DMS79 treated with DMSO at 0.1 percent for 48 hours (cell line): ENCODE measurements at regions not wholly inside any gene's neighbourhood (a gene's known extent, or its start where the extent isn't known, plus 50 kb on each side); places are given as distances from the start of the nearest gene placed in this dataset.

Source experiments
- DNase-seq: peaks from one replicate; lab custom pipeline; 2025; lab: John Stamatoyannopoulos, UW

- no peak for DNase-seq
Observed at GRCh38 chr2:175463589-175464310, 282.2 kb upstream of the ATP5MC3 start.

GRCh38 chr2:175463169-175463568 is 281.7 kb upstream of the ATP5MC3 start:
- DNase-seq, result no peak

- DNase-seq, result no peak
Observed at GRCh38 chr2:175462246-175462645, 280.7 kb upstream of the ATP5MC3 start.

DNA sequence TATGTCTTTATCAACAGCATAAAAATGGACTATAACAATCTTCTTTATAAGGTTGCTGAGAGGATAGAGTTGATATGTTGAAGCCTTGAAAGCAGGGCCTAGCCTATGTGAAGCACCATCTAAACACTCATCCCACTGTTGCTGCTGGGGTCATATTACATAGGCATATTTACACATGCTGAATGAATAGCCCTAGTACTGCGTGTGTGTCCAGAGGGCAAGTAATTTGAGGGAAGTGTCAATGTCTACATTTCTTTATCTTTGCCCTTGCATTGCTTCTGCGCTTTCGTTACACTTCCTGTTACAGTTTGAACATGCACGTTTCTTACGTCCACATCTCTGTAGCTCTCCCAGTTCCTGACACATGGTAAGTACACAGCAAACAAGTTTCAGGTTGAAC is 280.3 kb upstream of the ATP5MC3 start:
- no peak for DNase-seq

DNA sequence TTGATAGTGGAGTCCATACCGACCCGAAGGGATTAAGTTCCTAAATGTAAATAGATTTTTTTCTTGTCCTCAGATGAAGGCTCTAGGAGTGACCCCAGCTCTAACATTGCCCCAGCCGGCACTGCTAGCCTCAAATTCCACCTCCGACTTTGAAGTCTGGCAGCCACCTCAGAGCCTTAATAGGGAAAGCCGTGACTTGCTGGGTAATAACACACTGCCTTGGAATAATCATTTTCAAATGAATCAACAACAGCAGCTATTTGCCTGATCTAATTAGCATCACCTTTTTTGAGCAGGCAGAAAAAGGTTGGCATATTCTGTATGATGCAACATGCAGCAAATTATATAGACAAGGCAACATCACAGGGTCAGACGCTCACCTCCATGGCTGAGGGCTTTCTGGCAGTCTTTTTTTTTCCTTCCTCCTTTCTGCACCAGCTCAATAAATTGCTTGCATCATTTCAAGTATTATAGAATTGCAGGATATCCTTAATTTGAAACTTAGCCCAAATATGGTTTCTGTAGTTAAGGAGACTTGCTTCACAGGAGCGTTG is 276.5 kb upstream of the ATP5MC3 start:
- no peak for DNase-seq

GRCh38 chr2:175454953-175455389 is 273.5 kb upstream of the ATP5MC3 start:
- no peak for DNase-seq

DNA sequence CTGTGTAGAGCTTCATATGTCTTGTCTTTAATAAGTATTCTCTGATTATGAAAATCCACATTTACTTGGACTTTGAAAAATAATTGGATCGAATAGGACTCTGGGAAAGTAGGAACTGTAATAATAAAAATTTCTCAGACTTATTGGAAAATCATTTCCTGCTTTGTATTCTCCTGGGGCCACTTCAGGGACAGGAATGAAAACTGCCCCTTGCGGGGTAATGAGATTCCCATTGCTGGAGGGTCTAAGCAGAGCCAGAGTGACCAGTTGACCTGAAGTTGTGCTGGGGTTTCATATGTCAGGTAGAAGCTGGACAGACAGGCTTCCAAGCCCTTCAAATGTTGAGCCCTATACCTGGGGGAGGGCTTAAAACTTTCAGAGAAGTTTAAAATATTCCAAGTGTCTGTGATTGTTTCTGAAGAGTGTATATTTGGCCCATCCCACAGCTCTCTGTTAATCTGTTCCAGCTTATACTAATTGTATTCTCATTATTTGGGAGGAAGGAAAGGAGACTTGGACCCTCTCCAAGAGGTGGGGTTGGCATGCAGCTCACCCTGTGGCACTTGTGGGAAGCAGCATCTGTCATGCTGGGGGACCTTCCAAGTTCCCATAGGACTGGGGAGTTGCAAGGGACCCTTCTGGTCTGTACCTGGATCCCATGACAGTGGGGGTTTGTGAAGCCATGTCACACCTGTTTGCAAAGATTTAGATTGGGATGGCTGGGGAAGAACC is 268.7 kb upstream of the ATP5MC3 start:
- no peak for DNase-seq

DNA sequence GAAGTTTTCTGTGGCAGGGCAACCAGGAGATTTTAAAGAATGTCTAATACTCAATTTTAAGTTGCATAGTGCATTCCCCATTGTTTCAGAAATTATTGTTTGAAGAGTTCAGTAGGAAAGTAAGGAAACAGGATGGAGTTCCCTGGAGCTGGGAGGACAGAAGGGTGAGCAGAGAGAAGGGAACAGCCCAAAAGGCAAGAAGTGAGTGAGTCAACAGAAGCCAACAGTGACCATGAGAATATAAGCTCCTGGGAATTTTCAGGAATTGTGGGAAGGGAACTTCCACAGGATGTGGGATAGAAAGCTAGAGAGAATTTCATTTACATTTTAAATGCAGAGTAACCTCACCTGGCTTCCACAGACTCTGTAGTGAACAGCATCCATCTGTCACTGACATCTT is 268.1 kb upstream of the ATP5MC3 start:
- no peak for DNase-seq

DNA sequence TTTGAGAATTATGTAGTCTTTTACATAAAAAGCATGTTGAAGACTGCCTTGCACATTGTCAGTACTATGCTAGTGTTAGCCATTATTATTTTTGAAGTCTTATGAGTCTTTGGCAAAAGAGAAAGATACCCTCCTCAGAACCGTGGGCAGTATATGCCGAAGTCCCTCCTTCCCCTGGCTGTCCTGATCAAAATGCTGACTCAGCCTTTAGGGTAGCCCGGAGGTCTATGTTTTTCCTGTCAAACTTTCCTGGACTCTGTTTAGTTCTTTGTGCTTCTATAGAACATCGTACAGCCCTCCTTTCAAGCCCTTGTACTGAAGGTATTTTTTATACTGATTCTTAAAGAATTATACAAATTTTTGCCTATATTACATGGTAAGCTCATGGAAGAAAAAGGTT is 264.7 kb upstream of the ATP5MC3 start:
- DNase-seq, result no peak

DNA sequence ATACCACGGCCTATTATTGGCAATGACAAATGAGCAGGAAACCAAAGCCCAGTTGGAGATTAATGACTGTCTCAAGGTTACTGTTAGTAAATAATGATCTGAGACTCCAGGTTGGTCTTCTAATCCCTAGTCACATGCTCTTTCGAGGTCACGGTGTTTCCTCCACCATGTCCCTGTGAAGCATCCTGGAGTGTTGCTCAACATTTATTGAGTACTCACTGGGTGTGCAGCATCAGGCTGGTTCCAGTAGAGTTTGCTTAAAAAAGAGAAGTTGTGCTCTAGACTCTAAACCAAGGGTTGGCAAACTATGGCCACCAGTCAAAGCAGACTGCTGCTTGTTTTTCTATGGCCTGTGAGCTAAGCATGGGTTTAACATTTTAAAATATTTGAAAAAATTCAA is 263.8 kb upstream of the ATP5MC3 start:
- no peak for DNase-seq

DNA sequence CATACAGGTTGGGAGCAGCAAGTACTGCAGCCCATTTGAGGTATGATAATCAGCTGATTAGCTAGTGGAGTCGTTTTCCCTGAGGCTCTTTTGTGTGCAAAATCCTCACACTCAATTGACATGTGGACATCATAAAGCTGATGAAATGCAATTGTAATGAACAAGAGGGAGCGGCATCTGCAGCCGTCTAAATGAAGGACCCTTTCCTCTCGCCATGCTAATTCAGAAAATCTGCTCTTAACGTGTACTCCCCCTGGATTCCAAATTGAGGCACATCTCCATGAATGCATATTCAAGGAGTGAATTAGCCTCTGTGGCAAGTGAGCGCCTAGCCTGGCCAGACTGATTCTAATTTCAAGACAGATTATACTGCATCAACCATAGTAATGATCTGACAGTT is 260.9 kb upstream of the ATP5MC3 start:
- DNase-seq, result no peak

- DNase-seq, result no peak
Observed at GRCh38 chr2:175441181-175441761, 259.8 kb upstream of the ATP5MC3 start.

GRCh38 chr2:175439416-175439815 is 257.9 kb upstream of the ATP5MC3 start:
- no peak for DNase-seq

GRCh38 chr2:175437167-175437566 is 255.7 kb upstream of the ATP5MC3 start:
- no peak for DNase-seq

DNA sequence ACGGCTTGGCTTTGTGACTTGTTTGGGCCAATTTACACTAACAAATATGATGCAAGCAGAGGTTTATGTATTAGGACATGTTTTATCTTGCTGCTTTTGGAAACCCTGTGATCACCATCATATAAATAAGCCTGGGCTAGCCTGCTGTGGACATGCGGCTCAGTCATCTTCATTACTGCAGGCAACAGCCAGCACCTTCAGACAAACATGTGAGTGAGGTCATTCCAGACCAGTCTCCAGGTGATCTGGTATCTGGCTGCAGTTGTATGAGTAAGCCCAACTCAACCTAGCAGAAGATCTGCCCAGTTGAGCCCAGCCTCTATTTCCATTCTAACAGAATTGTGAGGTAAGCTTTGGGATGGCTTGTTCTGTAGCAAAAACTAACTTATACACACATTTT is 254.6 kb upstream of the ATP5MC3 start:
- DNase-seq, result no peak

GRCh38 chr2:175435012-175435411 is 253.5 kb upstream of the ATP5MC3 start:
- DNase-seq, result no peak

DNA sequence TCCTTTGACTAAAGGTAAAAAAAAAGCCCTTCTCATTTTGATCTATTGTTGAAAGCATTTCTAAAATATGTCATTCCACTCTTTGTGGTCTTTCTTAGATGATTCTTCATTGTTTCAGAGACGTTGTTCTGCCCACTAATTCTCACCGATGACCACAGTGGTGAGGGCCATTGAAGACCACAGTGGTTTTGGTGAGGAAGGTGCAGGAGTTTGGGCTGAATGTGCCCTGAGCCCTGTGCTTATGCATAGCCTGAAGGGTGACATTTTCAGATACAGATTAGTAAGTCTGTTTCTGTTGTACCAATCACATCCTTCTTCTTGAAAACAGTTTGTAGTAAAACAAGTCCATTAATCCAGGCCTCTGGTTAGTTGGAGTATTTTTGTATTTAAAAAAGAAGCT is 251.3 kb upstream of the ATP5MC3 start:
- DNase-seq, result no peak

GRCh38 chr2:175432021-175432420 is 250.5 kb upstream of the ATP5MC3 start:
- peak; percentile 90 for DNase-seq

DNA sequence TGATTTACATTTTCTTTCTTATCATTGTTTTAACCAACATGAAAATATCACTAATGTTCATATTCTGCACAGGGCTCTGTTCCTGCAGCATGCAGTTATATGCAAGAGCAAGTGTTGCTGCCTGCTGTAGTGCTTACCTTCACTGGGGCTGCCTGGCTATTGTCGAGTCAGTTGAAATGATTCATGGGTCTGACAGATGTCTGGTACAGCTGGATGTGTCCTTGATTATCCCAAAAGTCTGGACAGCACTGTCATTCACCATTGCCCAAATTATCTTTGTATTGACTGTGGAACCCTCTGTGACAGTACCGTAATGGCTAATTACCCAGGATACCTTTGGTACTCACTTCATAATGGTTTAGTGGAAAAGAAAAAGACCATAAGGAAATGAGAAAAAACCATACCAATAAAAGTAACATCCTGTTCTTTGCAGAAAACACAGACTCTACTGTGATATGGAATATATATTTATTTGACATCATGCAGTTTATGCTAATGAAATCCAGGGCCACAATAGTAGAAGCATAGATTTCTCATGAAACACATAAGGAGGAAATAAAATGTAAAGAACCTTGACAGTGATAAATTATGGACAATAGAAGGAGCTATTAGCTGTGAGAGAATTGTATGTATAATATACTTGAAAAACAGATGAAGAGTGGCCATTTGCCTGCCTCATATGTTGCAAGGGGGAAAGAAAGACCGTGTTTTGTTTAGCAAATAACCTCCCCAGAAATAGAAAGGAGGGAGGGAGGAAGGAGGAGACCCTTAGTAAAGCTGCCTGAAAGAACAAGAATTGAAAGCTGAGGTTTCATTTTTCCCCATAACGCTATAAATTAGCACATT is 249.8 kb upstream of the ATP5MC3 start:
- peak; percentile 72 for DNase-seq

GRCh38 chr2:175430236-175430635 is 248.7 kb upstream of the ATP5MC3 start:
- no peak for DNase-seq

- no peak for DNase-seq
Observed at GRCh38 chr2:175418224-175418835, 236.8 kb upstream of the ATP5MC3 start.
